ENCODE measurements at regions not wholly inside any gene's neighbourhood (a gene's known extent, or its start where the extent isn't known, plus 50 kb on each side); places are given as distances from the start of the nearest gene placed in this dataset.

DNA sequence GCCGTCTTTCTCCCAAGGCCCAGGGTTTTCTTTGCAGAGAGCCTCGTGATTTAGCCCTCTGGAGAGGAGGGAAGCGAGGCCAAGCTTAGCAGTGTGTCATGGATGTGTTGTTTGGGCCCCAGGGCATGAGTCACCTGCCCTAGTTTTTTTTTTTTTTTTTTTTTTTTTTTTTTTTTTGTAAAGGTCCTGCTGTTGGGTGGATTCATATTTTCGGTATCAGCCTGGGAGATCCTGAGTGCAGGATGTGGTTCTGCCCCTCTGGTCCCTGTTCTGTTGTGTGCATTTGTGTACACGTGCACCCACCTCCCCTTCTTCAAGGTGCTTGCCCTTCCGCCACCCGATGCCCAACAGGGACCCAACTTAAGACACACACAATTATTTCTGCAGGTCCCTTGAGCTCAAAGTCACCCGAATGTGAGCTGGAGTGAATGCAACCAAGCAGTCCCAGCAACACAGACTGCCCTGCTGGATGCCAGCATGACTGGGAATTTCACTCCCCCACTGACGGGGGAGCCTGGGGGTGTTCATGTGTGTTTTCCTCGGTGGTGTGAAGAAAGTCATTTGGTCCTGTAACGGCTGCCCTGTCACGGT lies 265.8 kb upstream of the TNRC6C start:
- DNase-seq (ENCODE audit: low read depth, low spot score), result no peak

DNA sequence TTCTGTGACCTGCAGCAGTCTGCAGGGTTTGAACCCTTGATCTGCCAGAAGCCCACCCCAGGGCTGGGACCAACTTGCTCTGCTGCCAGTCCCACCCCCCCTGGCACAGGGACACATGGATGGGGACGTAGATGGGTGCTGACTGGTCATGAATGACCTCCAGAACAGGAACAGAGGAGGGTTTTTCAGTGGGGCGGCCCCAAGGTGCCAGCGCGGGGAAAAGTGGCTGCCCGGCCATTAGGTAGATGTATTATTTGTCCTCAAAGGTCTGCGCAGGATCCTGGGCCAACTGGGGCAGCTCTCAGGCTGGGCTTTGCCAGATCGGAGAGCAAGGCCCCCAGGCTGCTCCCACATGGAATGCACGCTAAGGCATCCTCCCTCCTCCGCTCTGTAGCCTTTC lies 265.2 kb upstream of the TNRC6C start:
- peak; percentile 52 for DNase-seq (ENCODE audit: low read depth, low spot score)

DNA sequence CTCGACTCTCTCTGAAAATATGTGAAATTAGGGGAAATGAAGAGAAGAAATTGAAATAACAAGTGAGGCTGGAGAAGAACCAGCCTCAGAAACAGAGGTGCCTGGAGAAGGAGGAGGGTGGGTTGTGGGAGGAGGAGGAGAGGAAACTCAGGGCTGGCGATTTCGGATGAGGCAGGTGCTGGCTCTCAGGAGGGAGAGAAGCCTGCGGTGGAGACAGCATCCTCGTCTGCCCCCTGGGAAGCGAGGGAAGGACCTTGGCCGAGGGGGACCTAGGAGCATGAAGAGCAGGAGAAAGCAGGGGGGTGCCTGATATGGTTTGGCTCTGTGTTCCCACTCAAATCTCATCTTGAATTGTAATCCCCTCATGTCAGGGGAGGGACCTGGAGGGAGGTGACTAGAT lies 264.7 kb upstream of the TNRC6C start:
- DNase-seq (ENCODE audit: low read depth, low spot score), result no peak

DNA sequence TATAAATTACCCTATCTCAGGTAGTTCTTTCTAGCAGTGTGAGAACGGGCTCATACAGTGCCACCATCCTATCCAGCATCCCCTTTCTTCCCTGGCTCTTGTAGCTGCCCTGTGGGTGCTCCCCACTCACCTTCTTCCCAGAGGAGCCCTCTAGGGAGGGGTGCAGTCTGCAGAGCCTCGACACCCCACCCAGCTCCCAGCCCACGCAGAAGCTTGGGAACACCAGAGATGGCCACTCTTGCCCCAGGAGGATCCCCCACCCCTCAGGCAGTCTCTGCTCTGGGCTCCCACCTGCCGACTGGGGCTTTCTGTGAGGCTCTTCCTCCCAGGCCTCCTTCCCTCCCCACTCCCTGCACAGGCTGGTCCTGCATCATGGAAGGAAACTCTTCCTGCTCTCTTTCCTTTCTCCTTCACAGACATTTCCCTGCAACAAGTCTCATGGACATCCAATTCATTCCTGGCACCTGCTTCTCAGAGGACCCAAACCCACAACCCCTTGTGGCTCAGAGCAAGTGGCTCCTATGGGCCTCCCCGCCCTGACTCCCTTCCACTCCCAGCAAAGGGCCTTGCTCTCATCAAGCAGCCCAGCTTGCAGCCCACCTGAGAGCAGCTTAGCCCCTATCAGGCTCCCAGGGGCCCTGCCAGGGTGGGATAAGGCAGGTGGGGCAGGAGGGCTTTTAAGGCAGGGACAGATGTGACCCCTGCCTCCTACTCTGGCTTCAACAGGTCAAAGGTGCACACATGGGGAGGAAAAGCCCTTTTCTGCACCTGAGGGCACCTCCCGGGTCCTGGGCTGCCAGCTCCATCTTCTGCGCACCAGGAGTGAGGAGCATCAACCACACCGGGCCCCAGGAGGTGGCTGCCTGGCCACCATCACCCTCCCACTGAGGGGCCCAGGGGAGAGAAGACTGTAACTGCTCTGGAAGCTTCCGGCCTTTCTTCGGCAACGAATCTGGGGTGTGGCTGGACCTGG lies 263.8 kb upstream of the TNRC6C start:
- DNase-seq (ENCODE audit: low read depth, low spot score), result no peak

DNA sequence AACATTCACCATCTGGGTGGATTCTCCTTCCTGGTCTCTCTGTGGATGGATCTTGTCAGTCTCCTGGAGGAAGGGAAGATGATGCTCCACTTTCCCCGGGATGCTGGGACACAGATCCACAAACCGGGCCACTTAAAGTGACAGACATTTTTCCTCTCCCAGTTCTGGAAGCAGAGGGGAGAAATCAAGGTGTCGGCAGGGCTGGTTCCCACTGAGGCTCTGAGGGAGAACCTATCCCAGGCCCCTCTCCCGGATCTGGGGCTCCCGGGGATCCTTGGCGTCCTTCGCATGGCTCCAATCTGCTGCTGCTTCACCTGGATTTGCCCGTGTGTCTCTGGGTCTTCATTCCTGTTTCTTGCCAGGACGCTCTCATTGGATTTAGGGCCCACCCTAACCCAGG lies 263.1 kb upstream of the TNRC6C start:
- DNase-seq (ENCODE audit: low read depth, low spot score), result no peak

DNA sequence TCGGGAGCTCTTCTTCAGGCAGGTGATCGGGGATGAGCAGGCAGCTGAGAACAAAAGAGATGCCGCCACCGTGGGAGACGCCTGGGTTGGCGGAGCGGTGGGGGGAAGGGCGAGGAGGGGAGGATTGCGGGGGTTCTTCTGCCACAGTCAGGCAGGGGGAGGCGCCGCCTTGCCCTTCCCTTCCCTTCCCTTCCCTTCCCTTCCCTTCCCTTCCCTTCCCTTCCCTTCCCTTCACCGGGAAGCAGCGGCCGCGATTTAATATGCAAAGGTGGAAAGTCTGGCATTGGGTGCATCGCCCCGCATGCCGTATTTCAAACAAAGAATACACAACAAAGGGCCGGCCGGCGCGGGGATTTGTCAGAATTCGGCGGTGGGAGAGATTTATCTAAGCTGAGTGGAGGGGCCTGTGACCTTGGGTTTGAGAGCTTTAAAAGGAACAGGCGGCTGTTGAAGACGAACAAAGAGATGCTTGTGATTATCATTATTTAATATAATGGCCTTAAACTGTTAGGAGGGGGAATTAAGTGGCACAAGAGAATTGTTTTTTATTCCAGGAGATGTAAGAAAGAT lies 262.3 kb upstream of the TNRC6C start:
- no peak for DNase-seq (ENCODE audit: low read depth, low spot score)

DNA sequence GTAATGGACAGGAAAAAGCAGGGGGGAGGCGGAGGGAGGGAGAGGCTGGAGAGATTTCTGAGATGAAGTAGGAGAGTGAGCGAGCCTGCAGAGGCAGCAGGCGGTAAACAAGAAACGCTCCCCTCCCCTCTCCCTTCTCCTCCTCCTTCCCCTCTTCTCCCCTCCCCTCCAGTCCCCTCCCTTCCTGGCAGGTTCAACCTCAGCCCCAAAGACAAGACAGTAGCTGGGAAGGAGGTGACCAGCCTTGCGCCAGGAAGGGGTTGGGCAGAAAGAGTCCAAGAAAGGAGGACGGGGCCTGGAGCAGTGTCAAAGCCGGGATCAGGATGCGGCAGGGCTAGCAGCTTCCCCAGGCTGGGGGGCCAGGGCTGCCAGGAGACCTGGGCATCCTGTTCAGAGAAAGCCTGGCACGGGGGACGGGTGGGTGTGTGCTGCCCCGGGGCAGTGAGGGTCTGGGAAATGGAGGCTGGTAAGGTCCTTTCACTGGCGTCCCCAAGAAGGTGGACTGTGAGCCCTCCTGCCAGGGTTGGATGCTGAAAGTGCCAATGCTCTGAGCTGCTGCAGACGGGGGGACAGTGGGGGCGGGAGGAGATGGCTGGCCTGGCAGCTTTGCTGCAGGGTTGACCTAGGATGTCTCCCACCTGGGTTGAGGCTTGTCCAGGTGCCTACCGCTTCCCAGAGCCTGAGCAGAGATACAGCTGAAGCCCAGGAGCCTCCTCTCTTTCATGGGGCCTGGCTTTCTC lies 261.6 kb upstream of the TNRC6C start:
- peak; percentile 45 for DNase-seq (ENCODE audit: low read depth, low spot score)

DNA sequence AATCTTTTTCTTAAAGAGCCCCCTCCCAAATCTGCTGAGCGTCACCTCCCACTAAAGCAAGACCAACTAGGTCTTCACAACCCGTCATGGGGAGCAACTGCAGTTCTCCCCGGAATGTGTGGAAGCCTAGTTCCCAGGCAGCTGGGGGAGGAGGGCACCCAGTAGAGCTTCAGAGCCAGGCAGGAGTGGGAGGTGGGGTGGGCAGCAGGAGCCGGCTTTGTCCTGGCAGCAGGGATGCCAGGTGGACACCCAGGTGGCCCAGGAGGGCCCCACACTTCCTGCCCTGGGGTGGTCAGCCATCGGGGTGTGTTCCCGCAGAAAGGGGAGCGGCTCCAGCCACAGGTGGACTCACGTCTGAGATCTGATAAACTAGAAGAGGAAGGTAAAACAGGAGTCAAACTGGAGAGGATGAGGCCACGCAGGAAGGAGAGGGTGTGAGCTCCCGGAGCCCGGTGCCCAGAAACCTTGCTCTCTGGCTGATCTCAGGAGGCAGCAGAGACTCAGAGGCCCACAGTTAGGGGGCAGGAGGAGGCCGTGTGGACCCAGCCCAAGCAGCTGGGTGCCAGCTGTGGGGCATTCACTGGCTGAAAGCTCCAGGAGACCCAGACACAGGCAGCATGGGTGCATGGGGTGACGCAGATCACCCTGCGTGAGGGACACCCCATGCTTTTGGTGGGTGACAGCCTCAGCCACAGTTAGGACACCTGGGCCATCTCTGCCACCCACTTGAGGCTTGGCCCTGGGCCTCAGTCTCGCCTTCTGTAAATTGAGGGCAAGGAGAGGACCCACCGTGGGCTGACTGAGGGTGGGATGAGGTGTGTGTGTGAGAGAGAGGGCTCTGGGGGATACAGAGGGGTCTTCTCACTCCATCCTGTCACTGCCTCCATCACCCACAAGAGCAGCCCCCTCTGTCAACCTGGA lies 260.8 kb upstream of the TNRC6C start:
- no peak for DNase-seq (ENCODE audit: low read depth, low spot score)

DNA sequence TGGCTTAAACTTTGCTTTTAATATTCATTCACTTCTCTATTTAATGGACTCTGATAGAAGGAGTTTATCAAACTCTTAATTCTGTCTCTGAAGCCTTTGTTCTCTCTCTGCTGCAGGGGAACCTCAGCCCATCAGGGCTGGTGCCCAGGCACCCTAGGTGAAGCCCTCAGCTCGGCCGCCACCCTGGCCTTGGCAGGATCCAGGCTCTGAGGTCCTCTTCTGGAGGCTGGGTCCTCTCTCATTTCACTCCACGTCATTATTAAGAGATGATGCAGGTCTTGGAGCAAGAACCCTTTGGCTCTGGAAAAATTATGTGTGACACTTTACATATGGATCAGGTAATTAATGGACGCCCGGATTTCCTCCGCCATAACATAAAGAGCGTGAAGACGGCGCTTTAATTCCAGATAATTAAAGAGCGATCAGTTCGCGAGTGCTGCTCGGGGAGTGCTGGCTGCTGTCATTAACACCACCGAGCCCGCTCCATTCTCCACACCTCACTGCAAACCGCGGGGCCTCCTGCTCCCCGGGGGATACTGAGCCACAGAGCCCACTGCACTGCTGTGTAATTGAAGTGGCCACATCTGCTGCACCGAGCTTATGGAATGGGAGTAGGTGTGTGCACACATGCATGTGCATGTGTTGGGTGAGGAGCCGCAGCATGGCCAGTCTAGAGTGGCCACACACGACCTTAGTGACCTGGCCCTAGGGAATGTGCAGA lies 259.4 kb upstream of the TNRC6C start:
- DNase-seq (ENCODE audit: low read depth, low spot score), result no peak

DNA sequence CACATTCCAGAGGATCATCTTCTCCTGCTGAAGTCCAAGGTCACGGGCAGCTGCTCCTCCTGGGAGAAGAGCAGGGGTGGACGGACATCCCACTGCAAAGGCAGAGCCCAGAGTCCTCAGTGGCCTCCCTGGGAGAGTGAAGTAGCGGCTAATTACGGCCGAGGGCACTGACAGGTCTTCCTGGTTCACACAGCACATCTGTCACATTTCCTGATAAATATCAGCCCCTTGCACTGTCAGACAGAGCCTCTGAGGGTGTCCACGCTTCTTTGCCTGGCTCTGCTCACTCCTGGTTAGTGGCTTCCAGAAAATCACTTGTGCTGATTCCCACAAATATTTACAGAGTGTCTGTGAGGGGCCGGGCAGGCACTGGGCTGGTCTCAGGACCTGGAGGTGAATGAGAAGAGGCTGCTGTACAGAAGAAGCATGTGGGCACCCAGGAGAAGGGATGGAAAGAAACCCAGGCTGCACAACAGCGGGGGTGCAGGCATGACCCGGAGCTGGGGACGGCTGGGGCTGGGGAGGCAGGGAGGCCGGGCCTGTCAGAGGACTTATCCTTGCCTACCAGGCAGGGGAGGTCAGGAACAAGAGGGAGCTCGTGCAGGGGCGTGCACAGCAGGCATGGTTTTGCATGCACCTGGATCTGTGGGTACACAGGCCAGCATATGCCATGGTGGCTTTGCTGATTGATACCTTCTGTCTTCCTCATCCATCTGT lies 258.2 kb upstream of the TNRC6C start:
- no peak for DNase-seq (ENCODE audit: low read depth, low spot score)

DNA sequence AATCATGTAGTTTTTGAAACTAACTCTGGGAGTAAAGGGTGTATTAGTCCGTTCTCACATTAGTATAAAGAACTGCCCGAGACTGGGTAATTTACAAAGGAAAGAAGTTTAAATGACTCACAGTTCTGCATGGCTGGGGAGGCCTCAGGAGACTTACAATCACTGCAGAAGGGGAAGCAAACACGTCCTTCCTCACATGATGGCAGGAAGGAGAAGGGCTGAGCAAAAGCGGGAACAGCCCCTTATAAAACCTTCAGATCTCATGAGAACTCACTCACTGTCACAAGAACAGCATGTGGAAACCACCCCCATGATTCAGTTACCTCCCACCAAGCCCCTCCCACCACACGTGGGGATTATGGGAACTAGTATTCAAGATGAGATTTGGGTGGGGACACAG lies 256.5 kb upstream of the TNRC6C start:
- no peak for DNase-seq (ENCODE audit: low read depth, low spot score)

DNA sequence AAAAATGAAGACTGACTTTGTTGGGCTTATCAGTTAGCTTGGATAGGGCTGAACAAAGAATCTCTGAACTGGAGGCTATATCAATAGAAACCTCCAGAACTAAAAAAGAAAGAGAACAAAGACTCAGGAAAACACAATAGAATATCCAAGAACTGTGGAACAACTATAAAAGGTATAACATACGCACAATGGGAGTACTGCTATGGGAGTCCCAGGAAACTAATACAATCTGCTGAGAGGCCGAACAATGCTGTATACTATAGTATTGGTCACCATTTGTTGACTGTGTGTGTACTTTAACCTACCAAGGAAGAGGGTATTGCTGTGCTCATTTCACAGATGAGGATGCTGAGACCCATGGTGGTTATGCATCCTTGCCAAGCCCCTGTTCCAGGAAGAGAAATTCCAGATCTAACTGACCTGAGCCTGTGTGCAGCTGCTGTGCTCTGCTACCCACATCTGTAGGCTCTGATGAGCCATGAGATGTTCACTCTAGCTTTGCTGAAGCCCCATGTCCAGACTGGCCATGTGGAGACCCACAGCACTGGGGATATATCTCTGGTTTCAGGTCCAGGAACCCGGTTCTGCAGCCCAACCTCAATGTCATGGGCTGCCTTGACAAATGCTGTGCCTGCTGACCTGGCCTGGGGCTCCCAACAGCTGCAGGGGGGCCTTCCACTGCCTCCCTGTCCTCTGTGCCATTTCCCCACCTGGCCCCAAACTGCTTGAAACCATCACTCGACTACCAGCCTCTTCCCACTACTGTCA lies 254.3 kb upstream of the TNRC6C start:
- no peak for DNase-seq (ENCODE audit: low read depth, low spot score)

DNA sequence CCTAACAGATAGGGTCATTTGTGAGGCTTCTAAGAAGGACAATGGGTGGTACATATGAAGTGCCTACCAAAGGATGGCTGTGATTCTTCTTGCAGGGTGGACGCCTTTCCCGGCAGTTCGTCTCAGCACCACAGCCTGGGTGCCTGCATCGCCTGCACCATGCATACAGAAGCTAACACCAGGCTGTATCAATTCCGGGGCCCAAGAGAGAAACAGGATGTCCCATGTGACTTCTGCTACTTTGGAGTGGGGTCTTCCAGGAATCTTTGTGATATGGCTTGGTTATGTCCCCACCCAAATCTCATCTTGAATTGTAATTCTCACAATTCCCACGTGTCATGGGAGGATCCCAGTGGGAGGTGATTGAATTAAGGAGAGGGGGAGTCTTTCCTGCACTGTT lies 251.6 kb upstream of the TNRC6C start:
- DNase-seq (ENCODE audit: low read depth, low spot score), result no peak

DNA sequence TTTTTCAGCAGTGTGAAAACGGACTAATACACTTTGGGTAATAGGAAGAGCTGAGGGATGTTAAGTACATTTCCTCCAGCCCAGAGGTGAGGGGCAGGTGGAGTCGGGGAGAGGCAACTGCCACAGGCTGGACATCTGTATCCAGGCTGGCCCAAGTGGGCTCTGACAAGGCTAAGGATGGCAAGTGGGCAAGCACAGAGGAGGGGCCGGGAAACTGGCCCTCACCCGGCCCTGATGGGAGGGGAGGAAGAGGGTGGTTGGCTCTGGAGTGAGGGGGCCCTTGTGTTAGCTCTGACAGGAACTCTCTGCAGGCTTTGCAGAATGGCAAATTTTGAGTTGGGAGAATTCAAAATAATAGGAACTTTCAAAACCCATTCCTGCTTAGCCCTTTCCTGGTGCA lies 251.0 kb upstream of the TNRC6C start:
- no peak for DNase-seq (ENCODE audit: low read depth, low spot score)

DNA sequence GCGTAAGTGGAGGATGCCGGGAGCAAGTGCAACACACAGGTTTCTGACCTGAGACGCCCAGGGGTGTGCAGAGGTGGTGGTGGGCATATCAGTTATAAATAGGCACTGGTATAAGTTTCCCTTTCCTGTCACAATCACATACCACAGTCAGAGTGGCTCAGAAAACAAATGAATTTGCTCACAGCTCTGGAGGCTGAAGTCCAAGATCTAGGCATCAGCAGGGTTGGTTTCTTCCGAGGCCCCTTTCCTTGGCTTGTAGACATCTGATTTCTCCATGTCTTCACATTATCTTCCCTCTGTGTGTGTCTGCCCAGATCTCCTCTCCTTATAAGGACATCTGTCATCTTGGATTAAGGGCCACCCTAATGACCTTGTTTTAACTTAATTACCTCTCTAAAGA lies 250.5 kb upstream of the TNRC6C start:
- no peak for DNase-seq (ENCODE audit: low read depth, low spot score)

DNA sequence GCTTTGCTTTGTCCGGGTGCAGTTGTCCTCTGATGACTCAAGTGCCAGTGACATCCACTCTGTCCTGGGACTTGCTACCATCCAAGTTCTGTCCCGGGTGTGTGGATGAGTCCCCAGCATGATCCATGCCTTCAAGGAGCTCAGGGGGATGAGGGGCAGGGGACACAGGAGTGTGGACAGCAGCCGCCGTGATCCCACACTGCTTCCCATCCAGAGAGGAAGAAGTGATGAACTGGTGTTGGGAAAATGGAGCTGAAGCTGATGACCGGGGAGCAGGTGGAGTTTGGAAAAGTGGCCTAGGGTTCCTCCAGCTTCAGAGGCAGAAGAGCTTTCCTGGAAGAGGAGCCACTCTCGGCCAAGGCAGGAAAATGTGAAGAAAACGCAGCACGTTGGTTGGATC lies 249.6 kb upstream of the TNRC6C start:
- no peak for DNase-seq (ENCODE audit: low read depth, low spot score)

DNA sequence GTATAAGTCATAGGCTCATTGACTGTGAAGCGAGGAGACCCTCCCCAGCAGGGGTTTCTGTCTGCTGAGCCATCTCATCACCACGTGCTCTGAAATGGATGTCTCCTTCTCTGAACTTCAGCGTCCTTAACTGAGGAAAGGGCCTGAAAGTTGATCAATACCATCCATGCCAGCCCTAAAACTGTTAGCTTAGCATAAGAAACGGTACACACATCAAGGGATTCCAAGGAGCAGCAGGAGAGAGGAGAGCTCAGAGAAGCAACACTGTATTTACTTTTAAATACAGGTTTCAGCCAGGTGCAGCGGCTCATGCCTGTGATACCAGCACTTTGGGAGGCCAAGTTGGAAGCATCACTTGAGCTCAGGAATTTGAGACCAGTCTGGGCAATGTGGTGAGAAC lies 248.9 kb upstream of the TNRC6C start:
- no peak for DNase-seq (ENCODE audit: low read depth, low spot score)

DNA sequence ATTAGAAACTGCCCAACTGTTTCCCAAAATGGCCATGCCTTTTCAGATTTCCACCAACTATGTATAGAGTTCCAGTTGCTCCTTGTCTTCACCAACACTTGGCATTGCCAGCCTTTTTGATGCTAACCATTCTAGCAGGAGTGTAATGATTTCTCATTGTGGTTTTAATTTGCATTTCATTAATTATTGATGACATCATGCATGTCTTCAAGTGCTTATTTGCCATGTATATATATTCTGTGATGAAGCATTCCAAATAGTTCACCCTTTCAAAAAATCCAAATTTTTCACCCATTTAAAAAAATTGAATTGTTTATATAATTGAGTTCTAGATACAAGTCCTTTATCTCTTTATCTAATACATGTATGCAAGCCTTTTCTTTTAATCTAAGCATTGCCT lies 245.9 kb upstream of the TNRC6C start:
- no peak for DNase-seq (ENCODE audit: low read depth, low spot score)

DNA sequence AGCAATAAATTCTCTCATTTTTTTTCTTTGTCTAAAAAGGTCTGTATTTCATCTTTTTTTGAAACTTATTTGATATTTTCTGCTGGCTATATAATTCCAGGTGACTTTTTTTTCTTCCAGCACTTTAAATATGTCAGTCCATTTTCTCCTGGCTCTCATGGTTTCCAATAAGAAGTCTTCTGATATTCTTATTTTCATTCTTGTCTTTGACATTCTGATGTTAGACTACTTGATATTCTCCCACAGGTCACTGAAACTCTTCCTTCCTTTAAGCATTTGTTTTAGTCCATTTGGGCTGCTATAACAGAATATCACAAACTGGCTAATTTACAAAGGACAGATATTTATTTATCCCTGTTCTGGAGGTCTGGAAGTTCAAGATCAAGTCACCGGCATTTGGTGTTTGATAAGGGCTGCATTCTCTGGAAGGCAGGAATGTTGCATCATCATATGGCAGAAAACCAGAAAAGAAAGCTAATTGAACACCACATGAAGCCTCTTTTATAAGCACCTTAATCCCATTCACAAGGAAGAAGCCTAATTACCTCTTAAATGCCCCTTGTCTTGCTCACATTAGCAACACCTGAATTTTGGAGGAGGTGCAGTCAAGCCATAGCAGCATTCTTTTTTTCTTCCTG lies 242.1 kb upstream of the TNRC6C start:
- no peak for DNase-seq (ENCODE audit: low read depth, low spot score)

All from ELF-1 (cell line).